ENCODE measurements at regions not wholly inside any gene's neighbourhood (a gene's known extent, or its start where the extent isn't known, plus 50 kb on each side); places are given as distances from the start of the nearest gene placed in this dataset.

GRCh38 chr2:62286089-62286785, 90.3 kb downstream of the B3GNT2 start:
- TF ChIP-seq, protein P1, sequence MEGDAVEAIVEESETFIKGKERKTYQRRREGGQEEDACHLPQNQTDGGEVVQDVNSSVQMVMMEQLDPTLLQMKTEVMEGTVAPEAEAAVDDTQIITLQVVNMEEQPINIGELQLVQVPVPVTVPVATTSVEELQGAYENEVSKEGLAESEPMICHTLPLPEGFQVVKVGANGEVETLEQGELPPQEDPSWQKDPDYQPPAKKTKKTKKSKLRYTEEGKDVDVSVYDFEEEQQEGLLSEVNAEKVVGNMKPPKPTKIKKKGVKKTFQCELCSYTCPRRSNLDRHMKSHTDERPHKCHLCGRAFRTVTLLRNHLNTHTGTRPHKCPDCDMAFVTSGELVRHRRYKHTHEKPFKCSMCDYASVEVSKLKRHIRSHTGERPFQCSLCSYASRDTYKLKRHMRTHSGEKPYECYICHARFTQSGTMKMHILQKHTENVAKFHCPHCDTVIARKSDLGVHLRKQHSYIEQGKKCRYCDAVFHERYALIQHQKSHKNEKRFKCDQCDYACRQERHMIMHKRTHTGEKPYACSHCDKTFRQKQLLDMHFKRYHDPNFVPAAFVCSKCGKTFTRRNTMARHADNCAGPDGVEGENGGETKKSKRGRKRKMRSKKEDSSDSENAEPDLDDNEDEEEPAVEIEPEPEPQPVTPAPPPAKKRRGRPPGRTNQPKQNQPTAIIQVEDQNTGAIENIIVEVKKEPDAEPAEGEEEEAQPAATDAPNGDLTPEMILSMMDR (IDR thresholded peaks at IDR 0.05), result no peak
- TF ChIP-seq ZNF396 (CRISPR knock-in tag; IDR thresholded peaks at IDR 0.05; ENCODE audit: borderline replicate concordance), result no peak
- no peak for TF ChIP-seq E2F1 (CRISPR knock-in tag; IDR thresholded peaks at IDR 0.05)
- no peak for TF ChIP-seq ESRRA (CRISPR knock-in tag; IDR thresholded peaks at IDR 0.05; ENCODE audit: borderline replicate concordance)
- TF ChIP-seq PREB (CRISPR knock-in tag; IDR thresholded peaks at IDR 0.05; ENCODE audit: borderline replicate concordance), result no peak
- TF ChIP-seq USF2 (CRISPR knock-in tag; IDR thresholded peaks at IDR 0.05), result no peak
- TF ChIP-seq FOXJ3 (CRISPR knock-in tag; IDR thresholded peaks at IDR 0.05; ENCODE audit: borderline replicate concordance), result no peak
- TF ChIP-seq, protein P2, sequence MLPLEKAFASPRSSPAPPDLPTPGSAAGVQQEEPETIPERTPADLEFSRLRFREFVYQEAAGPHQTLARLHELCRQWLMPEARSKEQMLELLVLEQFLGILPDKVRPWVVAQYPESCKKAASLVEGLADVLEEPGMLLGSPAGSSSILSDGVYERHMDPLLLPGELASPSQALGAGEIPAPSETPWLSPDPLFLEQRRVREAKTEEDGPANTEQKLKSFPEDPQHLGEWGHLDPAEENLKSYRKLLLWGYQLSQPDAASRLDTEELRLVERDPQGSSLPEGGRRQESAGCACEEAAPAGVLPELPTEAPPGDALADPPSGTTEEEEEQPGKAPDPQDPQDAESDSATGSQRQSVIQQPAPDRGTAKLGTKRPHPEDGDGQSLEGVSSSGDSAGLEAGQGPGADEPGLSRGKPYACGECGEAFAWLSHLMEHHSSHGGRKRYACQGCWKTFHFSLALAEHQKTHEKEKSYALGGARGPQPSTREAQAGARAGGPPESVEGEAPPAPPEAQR (CRISPR knock-in tag; IDR thresholded peaks at IDR 0.05), result no peak
- TF ChIP-seq, protein P3, sequence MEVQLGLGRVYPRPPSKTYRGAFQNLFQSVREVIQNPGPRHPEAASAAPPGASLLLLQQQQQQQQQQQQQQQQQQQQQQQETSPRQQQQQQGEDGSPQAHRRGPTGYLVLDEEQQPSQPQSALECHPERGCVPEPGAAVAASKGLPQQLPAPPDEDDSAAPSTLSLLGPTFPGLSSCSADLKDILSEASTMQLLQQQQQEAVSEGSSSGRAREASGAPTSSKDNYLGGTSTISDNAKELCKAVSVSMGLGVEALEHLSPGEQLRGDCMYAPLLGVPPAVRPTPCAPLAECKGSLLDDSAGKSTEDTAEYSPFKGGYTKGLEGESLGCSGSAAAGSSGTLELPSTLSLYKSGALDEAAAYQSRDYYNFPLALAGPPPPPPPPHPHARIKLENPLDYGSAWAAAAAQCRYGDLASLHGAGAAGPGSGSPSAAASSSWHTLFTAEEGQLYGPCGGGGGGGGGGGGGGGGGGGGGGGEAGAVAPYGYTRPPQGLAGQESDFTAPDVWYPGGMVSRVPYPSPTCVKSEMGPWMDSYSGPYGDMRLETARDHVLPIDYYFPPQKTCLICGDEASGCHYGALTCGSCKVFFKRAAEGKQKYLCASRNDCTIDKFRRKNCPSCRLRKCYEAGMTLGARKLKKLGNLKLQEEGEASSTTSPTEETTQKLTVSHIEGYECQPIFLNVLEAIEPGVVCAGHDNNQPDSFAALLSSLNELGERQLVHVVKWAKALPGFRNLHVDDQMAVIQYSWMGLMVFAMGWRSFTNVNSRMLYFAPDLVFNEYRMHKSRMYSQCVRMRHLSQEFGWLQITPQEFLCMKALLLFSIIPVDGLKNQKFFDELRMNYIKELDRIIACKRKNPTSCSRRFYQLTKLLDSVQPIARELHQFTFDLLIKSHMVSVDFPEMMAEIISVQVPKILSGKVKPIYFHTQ (CRISPR knock-in tag; IDR thresholded peaks at IDR 0.05), result no peak
- TF ChIP-seq, protein P4, sequence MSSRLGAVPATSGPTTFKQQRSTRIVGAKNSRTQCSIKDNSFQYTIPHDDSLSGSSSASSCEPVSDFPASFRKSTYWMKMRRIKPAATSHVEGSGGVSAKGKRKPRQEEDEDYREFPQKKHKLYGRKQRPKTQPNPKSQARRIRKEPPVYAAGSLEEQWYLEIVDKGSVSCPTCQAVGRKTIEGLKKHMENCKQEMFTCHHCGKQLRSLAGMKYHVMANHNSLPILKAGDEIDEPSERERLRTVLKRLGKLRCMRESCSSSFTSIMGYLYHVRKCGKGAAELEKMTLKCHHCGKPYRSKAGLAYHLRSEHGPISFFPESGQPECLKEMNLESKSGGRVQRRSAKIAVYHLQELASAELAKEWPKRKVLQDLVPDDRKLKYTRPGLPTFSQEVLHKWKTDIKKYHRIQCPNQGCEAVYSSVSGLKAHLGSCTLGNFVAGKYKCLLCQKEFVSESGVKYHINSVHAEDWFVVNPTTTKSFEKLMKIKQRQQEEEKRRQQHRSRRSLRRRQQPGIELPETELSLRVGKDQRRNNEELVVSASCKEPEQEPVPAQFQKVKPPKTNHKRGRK (CRISPR knock-in tag; IDR thresholded peaks at IDR 0.05; ENCODE audit: borderline replicate concordance), result no peak

Data from WTC11 (cell line).